HepG2 (cell line): ENCODE measurements at regions not wholly inside any gene's neighbourhood (a gene's known extent, or its start where the extent isn't known, plus 50 kb on each side); places are given as distances from the start of the nearest gene placed in this dataset.

Experiments
- ESRRA ChIP-seq: sonication (generic); formaldehyde crosslinking; IDR thresholded peaks from 2 replicates; pipeline ENCODE4 v1.5.1; 2020; ENCODE audit warnings: mild to moderate bottlenecking, low read depth, missing genetic modification reagents
- FOXK2 ChIP-seq: fragments of 450-650 bp; IDR thresholded peaks from 2 replicates; pipeline ENCODE4 v1.6.1; 2016
- POLR2A ChIP-seq, 2 experiments: IDR thresholded peaks; 2 replicates each; pipeline ENCODE4 v1.6.1; 2011; ENCODE audit warnings: low read depth in 2 of 2, low read length in 2 of 2, mild to moderate bottlenecking in 1 of 2, moderate library complexity in 1 of 2; ENCODE audit not compliant: insufficient read depth in 1 of 2

GRCh38 chr4:24425863-24426262 is 158.5 kb downstream of the DHX15 start:
- TF ChIP-seq POLR2A (IDR thresholded peaks at IDR 0.05; ENCODE audit: insufficient read depth in 1 of 2, low read depth in 2 of 2, low read length in 2 of 2) (no peak), ESRRA (CRISPR knock-in tag) (no peak), FOXK2 (no peak)
